ENCODE measurements at regions not wholly inside any gene's neighbourhood (a gene's known extent, or its start where the extent isn't known, plus 50 kb on each side); places are given as distances from the start of the nearest gene placed in this dataset.

GRCh38 chr9:126233175-126233574 lies 93.5 kb upstream of the MVB12B start:
- TF ChIP-seq SIX5 (IDR thresholded peaks at IDR 0.05; ENCODE audit: low read depth, low read length, severe bottlenecking) (no peak), SMC3 (IDR thresholded peaks at IDR 0.05; ENCODE audit: borderline replicate concordance, low read length) (no peak), EP300 (IDR thresholded peaks at IDR 0.05; ENCODE audit: borderline replicate concordance in 1 of 2, control insufficient read depth in 1 of 2, low read depth in 2 of 2, low read length in 2 of 2) (no peak), NFYA (IDR thresholded peaks at IDR 0.05; ENCODE audit: borderline replicate concordance, low read depth, low read length) (no peak), KDM1A (IDR thresholded peaks at IDR 0.05; ENCODE audit: borderline replicate concordance) (no peak), PAX5 (IDR thresholded peaks at IDR 0.05; ENCODE audit: borderline replicate concordance, low read depth, low read length) (no peak), MYB (IDR thresholded peaks at IDR 0.05; ENCODE audit: borderline replicate concordance, low read depth, low read length) (no peak), SP1 (IDR thresholded peaks at IDR 0.05; ENCODE audit: low read depth, low read length) (no peak), MAX (IDR thresholded peaks at IDR 0.05; ENCODE audit: low read depth, low read length) (no peak), RAD21 (IDR thresholded peaks at IDR 0.05; ENCODE audit: insufficient read depth, low read depth, low read length) (no peak)
- TF ChIP-seq, protein P1, sequence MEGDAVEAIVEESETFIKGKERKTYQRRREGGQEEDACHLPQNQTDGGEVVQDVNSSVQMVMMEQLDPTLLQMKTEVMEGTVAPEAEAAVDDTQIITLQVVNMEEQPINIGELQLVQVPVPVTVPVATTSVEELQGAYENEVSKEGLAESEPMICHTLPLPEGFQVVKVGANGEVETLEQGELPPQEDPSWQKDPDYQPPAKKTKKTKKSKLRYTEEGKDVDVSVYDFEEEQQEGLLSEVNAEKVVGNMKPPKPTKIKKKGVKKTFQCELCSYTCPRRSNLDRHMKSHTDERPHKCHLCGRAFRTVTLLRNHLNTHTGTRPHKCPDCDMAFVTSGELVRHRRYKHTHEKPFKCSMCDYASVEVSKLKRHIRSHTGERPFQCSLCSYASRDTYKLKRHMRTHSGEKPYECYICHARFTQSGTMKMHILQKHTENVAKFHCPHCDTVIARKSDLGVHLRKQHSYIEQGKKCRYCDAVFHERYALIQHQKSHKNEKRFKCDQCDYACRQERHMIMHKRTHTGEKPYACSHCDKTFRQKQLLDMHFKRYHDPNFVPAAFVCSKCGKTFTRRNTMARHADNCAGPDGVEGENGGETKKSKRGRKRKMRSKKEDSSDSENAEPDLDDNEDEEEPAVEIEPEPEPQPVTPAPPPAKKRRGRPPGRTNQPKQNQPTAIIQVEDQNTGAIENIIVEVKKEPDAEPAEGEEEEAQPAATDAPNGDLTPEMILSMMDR (IDR thresholded peaks at IDR 0.05 in 2 of 3, conservative IDR thresholded peaks at IDR 0.05 in 1 of 3; ENCODE audit: control insufficient read depth in 2 of 3, extremely low read depth in 1 of 3, insufficient read depth in 1 of 3, low read depth in 3 of 3, low read length in 3 of 3) = no peak
- TF ChIP-seq, protein P2, sequence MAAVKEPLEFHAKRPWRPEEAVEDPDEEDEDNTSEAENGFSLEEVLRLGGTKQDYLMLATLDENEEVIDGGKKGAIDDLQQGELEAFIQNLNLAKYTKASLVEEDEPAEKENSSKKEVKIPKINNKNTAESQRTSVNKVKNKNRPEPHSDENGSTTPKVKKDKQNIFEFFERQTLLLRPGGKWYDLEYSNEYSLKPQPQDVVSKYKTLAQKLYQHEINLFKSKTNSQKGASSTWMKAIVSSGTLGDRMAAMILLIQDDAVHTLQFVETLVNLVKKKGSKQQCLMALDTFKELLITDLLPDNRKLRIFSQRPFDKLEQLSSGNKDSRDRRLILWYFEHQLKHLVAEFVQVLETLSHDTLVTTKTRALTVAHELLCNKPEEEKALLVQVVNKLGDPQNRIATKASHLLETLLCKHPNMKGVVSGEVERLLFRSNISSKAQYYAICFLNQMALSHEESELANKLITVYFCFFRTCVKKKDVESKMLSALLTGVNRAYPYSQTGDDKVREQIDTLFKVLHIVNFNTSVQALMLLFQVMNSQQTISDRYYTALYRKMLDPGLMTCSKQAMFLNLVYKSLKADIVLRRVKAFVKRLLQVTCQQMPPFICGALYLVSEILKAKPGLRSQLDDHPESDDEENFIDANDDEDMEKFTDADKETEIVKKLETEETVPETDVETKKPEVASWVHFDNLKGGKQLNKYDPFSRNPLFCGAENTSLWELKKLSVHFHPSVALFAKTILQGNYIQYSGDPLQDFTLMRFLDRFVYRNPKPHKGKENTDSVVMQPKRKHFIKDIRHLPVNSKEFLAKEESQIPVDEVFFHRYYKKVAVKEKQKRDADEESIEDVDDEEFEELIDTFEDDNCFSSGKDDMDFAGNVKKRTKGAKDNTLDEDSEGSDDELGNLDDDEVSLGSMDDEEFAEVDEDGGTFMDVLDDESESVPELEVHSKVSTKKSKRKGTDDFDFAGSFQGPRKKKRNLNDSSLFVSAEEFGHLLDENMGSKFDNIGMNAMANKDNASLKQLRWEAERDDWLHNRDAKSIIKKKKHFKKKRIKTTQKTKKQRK (IDR thresholded peaks at IDR 0.05; ENCODE audit: low read depth, low read length) = no peak

All from GM12878 (cell line).